H9 (cell line): ENCODE measurements at regions not wholly inside any gene's neighbourhood (a gene's known extent, or its start where the extent isn't known, plus 50 kb on each side); places are given as distances from the start of the nearest gene placed in this dataset.

ENCODE experiments used
- DNase-seq: peaks from one replicate; pipeline ENCODE4 v3.0.0-alpha.2; 2017
- H2AFZ ChIP-seq: one replicate; pipeline ENCODE4 v1.6.1; 2013; ENCODE audit warnings: mild to moderate bottlenecking, low read length, control low read depth, moderate library complexity
- H2AK5ac ChIP-seq: 2 replicates; pipeline ENCODE4 v1.6.1; 2013; ENCODE audit warnings: low read length, control low read depth, mixed read lengths; ENCODE audit not compliant: insufficient read length
- H2BK120ac ChIP-seq: one replicate; pipeline ENCODE4 v1.6.1; 2013; ENCODE audit warnings: low read depth, mild to moderate bottlenecking, low read length, control low read depth, inconsistent platforms; ENCODE audit not compliant: poor library complexity, severe bottlenecking
- H2BK12ac ChIP-seq: 2 replicates; pipeline ENCODE4 v1.6.1; 2013; ENCODE audit warnings: low read length, control low read depth, mixed read lengths, low read depth; ENCODE audit not compliant: insufficient read length
- H2BK15ac ChIP-seq: 2 replicates; pipeline ENCODE4 v1.6.1; 2013; ENCODE audit warnings: low read depth, low read length, control low read depth
- H2BK20ac ChIP-seq: one replicate; pipeline ENCODE4 v1.6.1; 2013; ENCODE audit warnings: low read depth, mild to moderate bottlenecking, low read length, control low read depth, inconsistent platforms; ENCODE audit not compliant: poor library complexity, severe bottlenecking
- H2BK5ac ChIP-seq: 2 replicates; pipeline ENCODE4 v1.6.1; 2013; ENCODE audit warnings: low read length, control low read depth, mixed read lengths; ENCODE audit not compliant: insufficient read length
- H3K14ac ChIP-seq: 2 replicates; pipeline ENCODE4 v1.6.1; 2013; ENCODE audit warnings: low read length, control low read depth; ENCODE audit not compliant: insufficient read depth
- H3K18ac ChIP-seq: 2 replicates; pipeline ENCODE4 v1.6.1; 2013; ENCODE audit warnings: low read depth, mild to moderate bottlenecking, mixed read lengths, low read length, control low read depth; ENCODE audit not compliant: insufficient read length
- H3K23ac ChIP-seq: 2 replicates; pipeline ENCODE4 v1.6.1; 2013; ENCODE audit warnings: low read length, control low read depth, mixed read lengths, low read depth; ENCODE audit not compliant: insufficient read length
- H3K23me2 ChIP-seq: 2 replicates; pipeline ENCODE4 v1.6.1; 2013; ENCODE audit warnings: low read depth, mild to moderate bottlenecking, mixed read lengths, low read length, control low read depth; ENCODE audit not compliant: insufficient read length, poor library complexity, severe bottlenecking
- H3K27ac ChIP-seq: 2 replicates; pipeline ENCODE4 v1.5.1; 2013; ENCODE audit warnings: low read length, control low read depth, mixed read lengths, low read depth; ENCODE audit not compliant: insufficient read length
- H3K27me3 ChIP-seq: 2 replicates; pipeline ENCODE4 v1.6.1; 2013; ENCODE audit warnings: low read length, control low read depth, inconsistent platforms; ENCODE audit not compliant: insufficient read depth
- H3K4ac ChIP-seq: 2 replicates; pipeline ENCODE4 v1.6.1; 2013; ENCODE audit warnings: low read depth, mild to moderate bottlenecking, control low read depth, inconsistent platforms, low read length, moderate library complexity
- H3K4me1 ChIP-seq: 2 replicates; pipeline ENCODE4 v1.6.1; 2013; ENCODE audit warnings: low read length, control low read depth, inconsistent platforms; ENCODE audit not compliant: insufficient read depth
- H3K4me2 ChIP-seq: 2 replicates; pipeline ENCODE4 v1.6.1; 2013; ENCODE audit warnings: low read length, control low read depth, mixed read lengths; ENCODE audit not compliant: insufficient read length, insufficient read depth
- H3K56ac ChIP-seq: 2 replicates; pipeline ENCODE4 v1.6.1; 2013; ENCODE audit warnings: low read depth, mild to moderate bottlenecking, mixed read lengths, low read length, control low read depth; ENCODE audit not compliant: insufficient read length
- H3K79me1 ChIP-seq: 2 replicates; pipeline ENCODE4 v1.6.1; 2013; ENCODE audit warnings: low read depth, mild to moderate bottlenecking, moderate library complexity, low read length, control low read depth, inconsistent platforms; ENCODE audit not compliant: insufficient read depth, poor library complexity, severe bottlenecking
- H3K79me2 ChIP-seq: 2 replicates; pipeline ENCODE4 v1.6.1; 2013; ENCODE audit warnings: low read length, control low read depth, inconsistent platforms; ENCODE audit not compliant: insufficient read depth
- H3K9ac ChIP-seq: 2 replicates; pipeline ENCODE4 v1.6.1; 2013; ENCODE audit warnings: low read length, control low read depth, mixed read lengths; ENCODE audit not compliant: insufficient read length; ENCODE audit errors: extremely low read depth
- H3K9me3 ChIP-seq: one replicate; pipeline ENCODE4 v1.6.1; 2013; ENCODE audit warnings: low read depth, low read length, inconsistent platforms; ENCODE audit not compliant: control insufficient read depth
- H3T11ph ChIP-seq: one replicate; pipeline ENCODE4 v1.6.1; 2013; ENCODE audit warnings: mild to moderate bottlenecking, low read length, control low read depth, inconsistent platforms
- H4K20me1 ChIP-seq: one replicate; pipeline ENCODE4 v1.6.1; 2013; ENCODE audit not compliant: control insufficient read depth, insufficient read length, insufficient read depth
- H4K5ac ChIP-seq: 2 replicates; pipeline ENCODE4 v1.6.1; 2013; ENCODE audit warnings: low read depth, mild to moderate bottlenecking, mixed read lengths, low read length, control low read depth; ENCODE audit not compliant: insufficient read length
- H4K8ac ChIP-seq: replicated peaks from 2 replicates; pipeline ENCODE4 v1.6.1; 2013; ENCODE audit warnings: low read length, control low read depth, mixed read lengths, low read depth; ENCODE audit not compliant: insufficient read length
- H4K91ac ChIP-seq: 2 replicates; pipeline ENCODE4 v1.6.1; 2013; ENCODE audit warnings: low read depth, mild to moderate bottlenecking, moderate library complexity, mixed read lengths, low read length, control low read depth; ENCODE audit not compliant: insufficient read length
- H3K27ac Mint-ChIP-seq, 3 experiments: 2 replicates in 2 of 3; 3 replicates in 1 of 3; pipeline ENCODE4 v1.8.0; 2020 to 2021; ENCODE audit warnings: mixed read lengths in 3 of 3, mild to moderate bottlenecking in 1 of 3, moderate library complexity in 1 of 3
- H3K27me3 Mint-ChIP-seq: 2 replicates; pipeline ENCODE4 v1.8.0; 2021; ENCODE audit warnings: low read depth, mild to moderate bottlenecking, moderate library complexity, mixed read lengths
- H3K36me3 Mint-ChIP-seq, 3 experiments: 2 replicates in 2 of 3; 3 replicates in 1 of 3; pipeline ENCODE4 v1.8.0; 2020 to 2021; ENCODE audit warnings: low read depth in 3 of 3, mixed read lengths in 3 of 3; ENCODE audit not compliant: insufficient read depth in 1 of 3
- H3K4me1 Mint-ChIP-seq, 2 experiments: 2 replicates each; pipeline ENCODE4 v1.8.0; 2020; ENCODE audit warnings: mixed read lengths in 2 of 2
- H3K4me3 Mint-ChIP-seq, 2 experiments: 2 replicates in 1 of 2; 3 replicates in 1 of 2; pipeline ENCODE4 v1.8.0; 2020 to 2021; ENCODE audit warnings: mild to moderate bottlenecking in 2 of 2, mixed read lengths in 2 of 2, moderate library complexity in 1 of 2
- H3K9me3 Mint-ChIP-seq, 2 experiments: 2 replicates in 1 of 2; 3 replicates in 1 of 2; pipeline ENCODE4 v1.8.0; 2020; ENCODE audit warnings: mild to moderate bottlenecking in 2 of 2, mixed read lengths in 2 of 2, moderate library complexity in 1 of 2
- CTCF ChIP-seq: fragments of 200-600 bp; sonication (generic); conservative IDR thresholded peaks from 3 replicates; pipeline ENCODE4 v1.8.0; 2021; ENCODE audit warnings: antibody characterized with exemption, mild to moderate bottlenecking

GRCh38 chr7:79722217-79722616 is 268.8 kb upstream of the MAGI2 start:
- no peak overlapping the region for H2BK120ac ChIP-seq
- H4K5ac ChIP-seq, result no peak overlapping the region
- H4K20me1 ChIP-seq, result no peaks in the 10 kb centered on the region
- no peaks in the 10 kb centered on the region; the same call in 1 of the 2 replicates for H3K79me2 ChIP-seq
- no peak for DNase-seq
- no peaks in the 10 kb centered on the region for H3K4me1 ChIP-seq
- H2AFZ ChIP-seq, result no peak overlapping the region
- H3K79me1 ChIP-seq, result no peaks in the 10 kb centered on the region
- no peak overlapping the region for H3K4me3 Mint-ChIP-seq
- no peak overlapping the region for H4K91ac ChIP-seq
- no peaks in the 10 kb centered on the region for H3K27me3 ChIP-seq
- H3K4ac ChIP-seq, result no peak overlapping the region
- H3K27ac Mint-ChIP-seq, result no peak overlapping the region
- H2BK15ac ChIP-seq, result no peak overlapping the region
- no peak overlapping the region for H3K18ac ChIP-seq
- H4K8ac ChIP-seq, result no peak overlapping the region
- H3K23me2 ChIP-seq, result no peaks in the 10 kb centered on the region
- no peak overlapping the region for H3K56ac ChIP-seq
- H3K14ac ChIP-seq, result no peak overlapping the region
- H2AK5ac ChIP-seq, result no peak overlapping the region
- no peak overlapping the region for H2BK20ac ChIP-seq
- no peaks in the 10 kb centered on the region for H3K9me3 ChIP-seq
- no peak overlapping the region for H3K23ac ChIP-seq
- H3K4me1 Mint-ChIP-seq, result peaks cover 7 to 8% of the 10 kb centered on the region in 2 experiments
- H3T11ph ChIP-seq, result no peak overlapping the region
- H2BK5ac ChIP-seq, result no peak overlapping the region
- no peak overlapping the region for H3K27ac ChIP-seq
- TF ChIP-seq CTCF, result no peak
- no peak overlapping the region for H3K4me2 ChIP-seq
- H3K9ac ChIP-seq, result no peak overlapping the region
- no peaks in the 10 kb centered on the region for H3K36me3 Mint-ChIP-seq
- no peaks in the 10 kb centered on the region for H3K27me3 Mint-ChIP-seq
- no peak overlapping the region for H2BK12ac ChIP-seq
- no peaks in the 10 kb centered on the region for H3K9me3 Mint-ChIP-seq
